Neutrophil (primary cell): ENCODE measurements at regions not wholly inside any gene's neighbourhood (a gene's known extent, or its start where the extent isn't known, plus 50 kb on each side); places are given as distances from the start of the nearest gene placed in this dataset.

Source experiments
- H3K27ac ChIP-seq: fragments of 200-600 bp; sonication (generic); 2 replicates; pipeline ENCODE4 v1.5.1; 2016; ENCODE audit warnings: mild to moderate bottlenecking, moderate library complexity
- H3K27me3 ChIP-seq: fragments of 200-600 bp; sonication (generic); 2 replicates; pipeline ENCODE4 v1.6.0; 2016; ENCODE audit warnings: mild to moderate bottlenecking
- H3K36me3 ChIP-seq: fragments of 200-600 bp; sonication (generic); 2 replicates; pipeline ENCODE4 v1.5.1; 2017
- H3K4me1 ChIP-seq, 2 experiments: fragments of 200-600 bp in 1 of 2; sonication (generic) in 1 of 2; 1 replicate in 1 of 2; 2 replicates in 1 of 2; pipeline versions ENCODE4 v1.5.1 to v1.6.1; 2013 to 2016; ENCODE audit warnings: low read depth in 1 of 2, low read length in 1 of 2, mild to moderate bottlenecking in 1 of 2, moderate library complexity in 1 of 2; ENCODE audit not compliant: control insufficient read depth in 1 of 2, insufficient read depth in 1 of 2
- H3K4me3 ChIP-seq, 2 experiments: fragments of 200-600 bp in 1 of 2; sonication (generic) in 1 of 2; 1 replicate in 1 of 2; 2 replicates in 1 of 2; pipeline ENCODE4 v1.5.1; 2013 to 2016; ENCODE audit warnings: low read depth in 1 of 2, low read length in 1 of 2, mild to moderate bottlenecking in 1 of 2, moderate library complexity in 1 of 2
- H3K9me3 ChIP-seq: fragments of 200-600 bp; sonication (generic); 2 replicates; pipeline ENCODE4 v1.5.1; 2016
- TF ChIP-seq, protein P1 (sequence below): fragments of 200-600 bp; sonication (generic); IDR thresholded peaks from 2 replicates; pipeline ENCODE4 v1.5.1; 2016; ENCODE audit warnings: antibody characterized with exemption

GRCh38 chr4:176858839-176859238 is 66.1 kb upstream of the VEGFC start:
- Histone ChIP-seq H3K27me3 (no peaks in the 10 kb centered on the region), H3K27ac (no peak overlapping the region), H3K4me1 (no peaks in the 10 kb centered on the region), H3K36me3 (no peaks in the 10 kb centered on the region), H3K9me3 (no peaks in the 10 kb centered on the region), H3K4me3 (no peak overlapping the region)
- TF ChIP-seq, protein P1, sequence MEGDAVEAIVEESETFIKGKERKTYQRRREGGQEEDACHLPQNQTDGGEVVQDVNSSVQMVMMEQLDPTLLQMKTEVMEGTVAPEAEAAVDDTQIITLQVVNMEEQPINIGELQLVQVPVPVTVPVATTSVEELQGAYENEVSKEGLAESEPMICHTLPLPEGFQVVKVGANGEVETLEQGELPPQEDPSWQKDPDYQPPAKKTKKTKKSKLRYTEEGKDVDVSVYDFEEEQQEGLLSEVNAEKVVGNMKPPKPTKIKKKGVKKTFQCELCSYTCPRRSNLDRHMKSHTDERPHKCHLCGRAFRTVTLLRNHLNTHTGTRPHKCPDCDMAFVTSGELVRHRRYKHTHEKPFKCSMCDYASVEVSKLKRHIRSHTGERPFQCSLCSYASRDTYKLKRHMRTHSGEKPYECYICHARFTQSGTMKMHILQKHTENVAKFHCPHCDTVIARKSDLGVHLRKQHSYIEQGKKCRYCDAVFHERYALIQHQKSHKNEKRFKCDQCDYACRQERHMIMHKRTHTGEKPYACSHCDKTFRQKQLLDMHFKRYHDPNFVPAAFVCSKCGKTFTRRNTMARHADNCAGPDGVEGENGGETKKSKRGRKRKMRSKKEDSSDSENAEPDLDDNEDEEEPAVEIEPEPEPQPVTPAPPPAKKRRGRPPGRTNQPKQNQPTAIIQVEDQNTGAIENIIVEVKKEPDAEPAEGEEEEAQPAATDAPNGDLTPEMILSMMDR = no peak

DNA sequence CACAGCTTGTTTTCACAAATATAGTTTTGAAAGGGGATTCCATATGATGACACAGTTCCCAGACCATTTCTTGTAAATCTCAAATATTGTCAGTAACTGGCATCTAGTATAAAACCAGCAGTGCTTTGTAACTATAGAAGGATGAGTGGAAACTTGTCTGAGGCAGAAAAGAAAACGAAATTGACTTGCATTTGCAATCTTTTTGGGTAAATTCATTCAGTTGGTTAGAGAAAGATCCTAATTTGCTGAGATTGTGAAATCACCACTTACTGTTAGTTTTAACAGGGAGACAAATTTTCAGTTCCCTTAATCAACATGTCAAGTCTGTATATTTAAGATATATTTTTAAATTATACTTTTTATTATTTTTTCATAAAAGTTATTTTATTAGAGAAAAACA is 71.5 kb upstream of the VEGFC start:
- Histone ChIP-seq H3K4me1 (no peaks in the 10 kb centered on the region), H3K27ac (no peak overlapping the region), H3K9me3 (no peaks in the 10 kb centered on the region), H3K4me3 (no peak overlapping the region), H3K36me3 (no peaks in the 10 kb centered on the region), H3K27me3 (no peaks in the 10 kb centered on the region)
- TF ChIP-seq, protein P1 = no peak

DNA sequence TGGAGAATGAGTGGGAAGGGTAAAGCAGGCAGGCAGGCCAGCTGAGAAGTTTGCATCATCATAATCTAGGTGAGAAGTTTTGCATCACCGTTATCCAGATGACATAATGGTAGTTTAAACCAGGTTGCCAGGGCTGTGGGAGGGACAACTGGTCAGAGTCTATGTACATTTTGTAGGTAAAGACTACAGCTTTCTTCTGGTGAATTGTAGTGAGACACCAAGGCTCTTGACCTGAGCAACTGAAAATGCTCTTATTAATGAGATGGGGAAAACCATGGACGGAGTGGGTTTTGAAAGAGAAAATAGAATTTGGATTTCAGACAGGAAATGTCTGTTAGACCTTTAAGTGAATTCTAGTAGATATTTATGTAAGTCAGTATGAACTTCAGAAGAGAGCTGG is 76.0 kb upstream of the VEGFC start:
- Histone ChIP-seq H3K27me3 (no peaks in the 10 kb centered on the region), H3K36me3 (no peaks in the 10 kb centered on the region), H3K4me1 (no peaks in the 10 kb centered on the region), H3K9me3 (no peaks in the 10 kb centered on the region), H3K4me3 (no peak overlapping the region), H3K27ac (no peak overlapping the region)
- TF ChIP-seq, protein P1 = no peak

- Histone ChIP-seq H3K27me3 (no peaks in the 10 kb centered on the region), H3K27ac (no peak overlapping the region)
Measured at GRCh38 chr4:176872461-176872860, 79.7 kb upstream of the VEGFC start.

DNA sequence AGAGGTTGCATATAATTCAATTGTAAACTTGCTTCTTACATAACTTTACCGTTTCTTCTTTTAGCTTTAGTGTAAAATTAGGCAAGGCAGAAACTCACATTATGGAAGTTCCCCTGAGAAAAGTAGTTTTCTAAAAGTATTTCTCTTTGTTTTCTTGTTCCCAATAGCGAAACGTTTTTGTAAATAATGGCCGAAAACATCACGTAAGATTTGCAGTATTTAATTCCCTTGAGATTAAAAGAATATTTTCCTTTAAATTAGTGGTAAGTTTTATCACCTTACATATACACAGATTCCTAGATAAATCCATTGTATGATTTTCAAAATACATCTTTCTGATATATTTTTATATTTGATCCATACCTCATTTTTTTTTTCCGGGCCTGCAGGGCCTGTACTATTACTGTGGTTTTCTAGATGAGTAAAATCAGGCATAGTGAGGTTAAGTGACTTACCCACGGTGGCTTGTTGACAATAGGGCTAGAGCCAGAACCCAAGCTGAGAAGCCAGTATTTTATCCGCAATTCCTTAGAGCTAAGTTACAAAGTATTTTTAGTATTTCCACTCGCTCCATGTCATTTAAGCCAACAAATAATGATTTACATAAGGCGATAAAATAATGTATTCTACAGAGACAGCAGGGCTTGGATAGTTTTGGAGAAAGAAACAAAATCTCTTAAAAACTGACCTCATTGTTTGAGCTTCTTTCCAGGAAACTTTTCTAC is 82.2 kb upstream of the VEGFC start:
- Histone ChIP-seq H3K27ac (no peak overlapping the region), H3K9me3 (no peaks in the 10 kb centered on the region), H3K4me3 (no peak overlapping the region), H3K27me3 (no peaks in the 10 kb centered on the region), H3K36me3 (no peaks in the 10 kb centered on the region), H3K4me1 (no peaks in the 10 kb centered on the region)
- TF ChIP-seq, protein P1 = no peak

More at GRCh38 chr4:176872461-176872860, 79.7 kb upstream of the VEGFC start:
- Histone ChIP-seq H3K9me3 (no peaks in the 10 kb centered on the region), H3K36me3 (no peaks in the 10 kb centered on the region), H3K4me3 (no peak overlapping the region), H3K4me1 (no peaks in the 10 kb centered on the region)
- TF ChIP-seq, protein P1 = no peak
